Lower lobe of right lung (tissue), 2 donors: ENCODE measurements at regions not wholly inside any gene's neighbourhood (a gene's known extent, or its start where the extent isn't known, plus 50 kb on each side); places are given as distances from the start of the nearest gene placed in this dataset.
A peak's percentile ranks its signal among the peaks of the same experiment; 100 is the strongest.

ENCODE experiments used
- ATAC-seq, 2 donors: fragments of 200-7000 bp; cut with Tn5 transposase; one replicate each; pipeline ENCODE4 v1.9.1; 2020 to 2022; ENCODE audit warnings: mild to moderate bottlenecking in 2 of 2, moderate library complexity in 2 of 2
- DNase-seq: peaks from one replicate; pipeline ENCODE4 v3.0.0-alpha.2; 2020
- H3K27ac ChIP-seq: fragments of 200-600 bp; one replicate; pipeline ENCODE4 v1.8.0; 2022
- H3K27me3 ChIP-seq: fragments of 200-600 bp; one replicate; pipeline ENCODE4 v1.8.0; 2022; ENCODE audit warnings: low read depth
- H3K36me3 ChIP-seq: fragments of 200-600 bp; one replicate; pipeline ENCODE4 v1.8.0; 2022; ENCODE audit warnings: mild to moderate bottlenecking
- H3K4me1 ChIP-seq: fragments of 200-600 bp; one replicate; pipeline ENCODE4 v1.8.0; 2022
- H3K4me3 ChIP-seq: fragments of 200-600 bp; one replicate; pipeline ENCODE4 v1.8.0; 2022; ENCODE audit warnings: mild to moderate bottlenecking
- H3K9me3 ChIP-seq: fragments of 200-600 bp; one replicate; pipeline ENCODE4 v1.8.0; 2022
- CTCF ChIP-seq: fragments of 200-600 bp; IDR thresholded peaks from one replicate; pipeline ENCODE4 v1.8.0; 2022; ENCODE audit warnings: antibody characterized with exemption, mild to moderate bottlenecking
- intact Hi-C: fragments of 100-400 bp; cut with DNase I; formaldehyde crosslinking; loops from one replicate; pipeline ENCODE4 v1.11.0; 2022
- donor health status: DM: no; HTN: yes; CAD: no; lungs with severe emphysema.

- Histone ChIP-seq H3K4me3 (no peak overlapping the region), H3K27me3 (no peaks in the 10 kb centered on the region), H3K27ac (no peak overlapping the region), H3K36me3 (no peaks in the 10 kb centered on the region), H3K4me1 (peaks cover 4% of the 10 kb centered on the region), H3K9me3 (no peaks in the 10 kb centered on the region)
- peak in 1 of 2 donors; percentile 27 for ATAC-seq
- no peak for DNase-seq
- no peak for TF ChIP-seq CTCF
- intact Hi-C loops: no loop called here
Observed at GRCh38 chr21:27429710-27430341, 462.9 kb upstream of the ADAMTS5 start.

- H3K4me3 ChIP-seq: no peak overlapping the region
- H3K27ac ChIP-seq: no peak overlapping the region
- H3K36me3 ChIP-seq: no peaks in the 10 kb centered on the region
- TF ChIP-seq CTCF: no peak
- intact Hi-C loops: no loop called here
- no peaks in the 10 kb centered on the region for H3K27me3 ChIP-seq
- ATAC-seq (no peak), DNase-seq (no peak)
- no peaks in the 10 kb centered on the region for H3K9me3 ChIP-seq
- H3K4me1 ChIP-seq: peaks cover 14% of the 10 kb centered on the region
Observed at GRCh38 chr21:27426196-27426595, 459.3 kb upstream of the ADAMTS5 start.

- H3K27me3 ChIP-seq: no peaks in the 10 kb centered on the region
- DNase-seq (no peak), ATAC-seq (no peak)
- peak overlapping the region; percentile 44 for H3K27ac ChIP-seq
- no peak for TF ChIP-seq CTCF
- no peak overlapping the region for H3K4me3 ChIP-seq
- intact Hi-C loops: no loop called here
- no peaks in the 10 kb centered on the region for H3K9me3 ChIP-seq
- no peaks in the 10 kb centered on the region for H3K36me3 ChIP-seq
- H3K4me1 ChIP-seq: peaks cover 14% of the 10 kb centered on the region
Observed at GRCh38 chr21:27425574-27425973, 458.7 kb upstream of the ADAMTS5 start.

GRCh38 chr21:27425172-27425571 lies 458.3 kb upstream of the ADAMTS5 start:
- H3K27ac ChIP-seq: no peak overlapping the region
- TF ChIP-seq CTCF: no peak
- ATAC-seq (no peak), DNase-seq (no peak)
- H3K9me3 ChIP-seq: no peaks in the 10 kb centered on the region
- no peaks in the 10 kb centered on the region for H3K27me3 ChIP-seq
- intact Hi-C loops: no loop called here
- no peaks in the 10 kb centered on the region for H3K36me3 ChIP-seq
- no peak overlapping the region for H3K4me3 ChIP-seq
- H3K4me1 ChIP-seq: peaks cover 14% of the 10 kb centered on the region

GRCh38 chr21:27424601-27425000 lies 457.7 kb upstream of the ADAMTS5 start:
- H3K4me1 ChIP-seq: peaks cover 14% of the 10 kb centered on the region
- intact Hi-C loops: no loop called here
- H3K9me3 ChIP-seq: no peaks in the 10 kb centered on the region
- no peak for ATAC-seq
- no peak for TF ChIP-seq CTCF
- no peak for DNase-seq
- no peaks in the 10 kb centered on the region for H3K27me3 ChIP-seq
- H3K36me3 ChIP-seq: no peaks in the 10 kb centered on the region
- no peak overlapping the region for H3K27ac ChIP-seq
- H3K4me3 ChIP-seq: no peak overlapping the region
